ENCODE measurements at regions not wholly inside any gene's neighbourhood (a gene's known extent, or its start where the extent isn't known, plus 50 kb on each side); places are given as distances from the start of the nearest gene placed in this dataset.
"Not testable (repeated sequence)": the region's sequence is repeated elsewhere in the genome, so short reads cannot be mapped to it uniquely, and the experiment has no call there.

DNA sequence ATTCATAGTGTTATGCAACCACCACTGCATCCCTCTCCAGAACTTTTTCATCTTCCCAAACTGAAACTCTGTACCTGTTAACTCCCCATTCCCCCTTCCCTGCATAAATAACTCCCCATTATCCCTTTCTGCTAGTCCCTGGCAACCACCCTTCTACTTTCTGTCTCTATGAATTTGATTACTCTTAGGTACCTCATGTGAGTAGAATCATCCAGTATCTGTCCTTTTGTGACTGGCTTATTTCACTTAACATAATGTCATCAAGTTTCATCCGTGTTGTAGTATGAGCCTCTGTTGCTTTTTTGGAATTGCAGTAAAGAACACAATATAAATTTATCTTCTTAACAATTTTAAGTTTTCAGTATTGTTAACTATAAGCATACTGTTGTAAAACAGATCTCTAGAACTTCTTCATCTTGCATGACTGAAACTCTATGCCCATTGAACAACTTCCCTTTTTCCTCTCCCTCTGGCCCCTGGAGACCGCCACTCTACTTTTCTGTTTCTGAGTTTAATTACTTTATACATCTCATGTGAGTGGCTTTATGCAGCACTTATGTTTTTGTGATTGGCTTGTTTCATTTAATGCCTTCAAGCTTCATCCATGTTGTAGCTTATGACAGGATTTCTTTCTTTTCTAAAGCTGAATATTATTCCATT is 87.3 kb upstream of the ABCC4 start:
- no peak for DNase-seq (ENCODE audit: low read depth, low spot score)

DNA sequence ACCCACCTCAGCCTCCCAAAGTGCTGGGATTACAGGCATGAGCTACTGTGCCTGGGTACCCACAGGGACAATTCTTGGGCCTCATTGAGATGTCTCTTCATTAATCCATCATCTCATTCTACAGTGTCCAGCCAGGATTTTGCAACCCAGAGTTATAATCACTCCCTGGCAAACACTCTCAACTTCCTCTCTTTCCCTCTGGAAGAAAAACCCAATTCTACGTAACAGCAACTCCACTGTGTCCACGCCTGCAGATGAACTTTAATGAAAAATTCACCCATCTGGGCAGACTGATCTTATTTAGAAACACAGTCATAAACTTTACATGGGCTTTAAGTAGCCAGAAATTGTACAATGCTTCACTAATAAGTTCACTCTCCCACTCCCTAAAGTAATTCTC is 90.1 kb upstream of the ABCC4 start:
- DNase-seq (ENCODE audit: low read depth, low spot score): no peak

GRCh38 chr13:95391785-95392184 is 90.5 kb upstream of the ABCC4 start:
- no peak for DNase-seq (ENCODE audit: low read depth, low spot score)

GRCh38 chr13:95392597-95392996 is 91.3 kb upstream of the ABCC4 start:
- no peak for DNase-seq (ENCODE audit: low read depth, low spot score)

- no peak for DNase-seq (ENCODE audit: low read depth, low spot score)
These were observed 102.3 kb upstream of the ABCC4 start for GRCh38 chr13:95403349-95404140.

GRCh38 chr13:95404141-95404882 is 103.1 kb upstream of the ABCC4 start:
- DNase-seq (ENCODE audit: low read depth, low spot score): peak; percentile 47

DNA sequence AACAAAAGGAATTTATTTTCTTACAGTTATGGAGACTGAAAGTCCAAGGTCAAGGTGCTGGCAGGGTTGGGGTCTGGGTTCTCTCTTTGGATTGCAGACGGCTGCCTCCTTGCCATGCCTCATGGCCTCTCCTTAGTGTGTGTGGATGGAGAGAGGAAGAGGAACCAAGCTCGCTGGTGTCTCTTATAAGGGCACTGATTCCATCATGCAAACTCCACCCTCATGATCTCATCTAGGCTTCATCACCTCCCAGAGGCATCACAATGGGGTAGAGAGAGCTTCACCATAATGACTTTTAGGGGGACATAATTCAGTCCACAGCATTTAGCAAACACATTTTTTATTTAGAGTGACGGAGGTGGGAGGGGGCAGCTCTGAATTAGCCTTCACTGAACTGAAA is 104.9 kb upstream of the ABCC4 start:
- DNase-seq (ENCODE audit: low read depth, low spot score): no peak

- no peak for DNase-seq (ENCODE audit: low read depth, low spot score)
These were observed 110.3 kb upstream of the ABCC4 start for GRCh38 chr13:95411428-95412040.

DNA sequence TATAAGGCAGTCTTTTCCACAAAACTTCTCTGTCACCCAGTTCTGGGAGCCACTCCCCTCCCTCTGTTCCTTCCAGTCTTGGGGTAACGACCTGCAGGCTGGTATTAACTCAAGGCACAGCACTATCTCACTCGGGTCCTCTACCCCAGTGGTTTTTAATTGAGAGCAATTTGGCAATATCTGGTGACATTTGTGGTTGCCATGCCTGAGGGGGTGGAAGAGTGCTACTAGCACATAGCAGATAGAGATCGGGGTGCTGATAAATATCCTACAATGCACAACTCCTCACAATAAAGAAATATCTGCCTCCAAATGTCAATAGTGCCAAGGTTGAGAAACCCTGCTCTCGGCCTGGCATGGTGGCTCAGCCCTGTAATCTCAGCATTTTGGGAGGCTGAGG is 117.7 kb upstream of the ABCC4 start:
- DNase-seq (ENCODE audit: low read depth, low spot score): no peak

DNA sequence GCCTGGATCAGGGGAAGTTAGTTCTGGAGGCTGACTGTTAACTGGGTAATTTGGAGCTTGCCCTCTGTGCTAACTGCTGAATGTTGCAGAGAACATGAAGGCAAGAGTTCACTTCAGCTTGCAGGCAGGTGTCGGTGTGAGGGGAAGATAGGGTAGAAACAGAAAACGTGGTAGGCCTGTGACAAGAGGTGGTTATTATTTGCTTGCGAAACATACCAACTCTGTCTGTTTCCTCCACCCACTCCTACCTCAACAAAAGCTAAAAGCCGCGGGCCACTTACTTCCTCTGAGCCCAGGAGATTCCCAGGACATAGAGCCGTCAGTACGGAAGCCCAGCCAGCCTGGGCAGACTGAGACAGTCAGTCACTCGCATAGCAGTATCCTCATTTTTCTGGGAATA is 119.2 kb upstream of the ABCC4 start:
- DNase-seq (ENCODE audit: low read depth, low spot score): no peak

- no peak for DNase-seq (ENCODE audit: low read depth, low spot score)
These were observed 125.4 kb upstream of the ABCC4 start for GRCh38 chr13:95426631-95427030.

- not testable (repeated sequence) for DNase-seq (ENCODE audit: low read depth, low spot score)
These were observed 122.0 kb upstream of the CLDN10 start for GRCh38 chr13:95430525-95430924.

DNA sequence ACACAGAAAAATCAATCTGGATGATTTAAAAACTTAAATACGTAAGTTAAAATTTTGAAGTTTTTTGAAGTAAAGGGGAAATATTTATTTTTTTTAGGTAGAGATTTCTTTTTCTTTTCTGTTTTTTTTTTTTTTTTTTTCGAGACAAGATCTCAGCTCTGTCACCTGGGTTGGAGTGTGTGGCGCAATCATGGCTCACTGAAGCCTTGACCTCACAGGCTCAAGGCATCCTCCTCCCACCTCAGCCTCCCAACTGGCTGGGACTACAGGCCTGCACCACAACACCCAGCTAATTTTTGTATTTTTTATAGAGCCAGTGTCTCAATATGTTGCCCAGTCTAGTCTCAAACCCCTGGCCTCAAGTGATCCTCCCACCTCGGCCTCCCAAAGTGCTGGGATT is 120.4 kb upstream of the CLDN10 start:
- DNase-seq (ENCODE audit: low read depth, low spot score): no peak

DNA sequence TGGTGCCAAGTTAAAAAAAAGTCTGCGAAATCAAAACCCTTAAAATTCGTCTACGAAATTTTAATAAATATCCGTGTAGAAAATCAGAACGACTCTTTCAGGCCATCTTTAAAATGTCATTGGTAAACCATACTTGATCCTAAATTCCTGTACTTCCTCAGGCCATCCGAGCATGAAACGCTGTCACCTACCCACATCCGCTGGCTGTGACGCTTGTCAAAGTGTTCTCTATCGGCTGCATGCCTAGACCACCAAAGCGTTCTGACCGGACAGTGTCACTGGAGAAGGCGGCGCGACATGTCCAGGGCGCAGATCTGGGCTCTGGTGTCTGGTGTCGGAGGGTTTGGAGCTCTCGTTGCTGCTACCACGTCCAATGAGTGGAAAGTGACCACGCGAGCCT is 119.0 kb upstream of the CLDN10 start:
- no peak for DNase-seq (ENCODE audit: low read depth, low spot score)

DNA sequence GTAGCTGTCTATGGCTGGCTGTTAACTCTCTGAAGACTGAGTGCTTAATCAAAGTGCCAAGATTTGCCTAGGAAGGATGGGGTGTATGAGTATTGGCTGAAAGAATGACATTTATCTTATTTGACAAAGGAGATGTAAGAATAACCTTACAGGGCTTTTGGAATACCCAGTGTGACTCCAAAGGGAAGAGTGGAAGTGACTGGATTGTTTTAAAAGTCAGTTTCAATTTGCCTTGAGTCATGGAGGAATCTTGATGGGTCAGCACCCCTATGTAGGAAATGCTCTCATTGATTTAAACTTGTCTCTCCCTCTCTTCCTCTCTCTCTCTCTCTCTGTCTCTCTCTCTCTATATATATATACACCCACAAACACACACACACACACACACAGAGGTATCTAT is 118.4 kb upstream of the CLDN10 start:
- DNase-seq (ENCODE audit: low read depth, low spot score): no peak

DNA sequence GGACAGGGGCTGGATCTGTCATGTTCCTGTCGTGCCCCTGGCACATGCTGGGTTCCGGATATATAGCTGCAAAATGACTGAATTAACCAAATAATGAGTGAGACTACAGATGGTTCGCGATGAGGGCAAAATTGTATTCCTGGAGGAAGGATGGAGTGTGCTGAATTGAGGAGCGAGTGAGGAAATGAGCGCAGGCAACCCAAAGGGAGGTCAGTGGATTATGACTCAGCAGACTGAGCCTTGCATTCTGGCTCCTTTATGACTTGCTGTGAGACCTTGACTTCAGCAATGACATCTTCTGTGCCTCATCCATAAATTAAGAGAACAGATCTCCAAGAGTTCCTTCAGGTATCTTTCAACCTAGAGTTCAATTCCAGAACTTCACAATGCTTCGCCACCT is 115.0 kb upstream of the CLDN10 start:
- no peak for DNase-seq (ENCODE audit: low read depth, low spot score)

DNA sequence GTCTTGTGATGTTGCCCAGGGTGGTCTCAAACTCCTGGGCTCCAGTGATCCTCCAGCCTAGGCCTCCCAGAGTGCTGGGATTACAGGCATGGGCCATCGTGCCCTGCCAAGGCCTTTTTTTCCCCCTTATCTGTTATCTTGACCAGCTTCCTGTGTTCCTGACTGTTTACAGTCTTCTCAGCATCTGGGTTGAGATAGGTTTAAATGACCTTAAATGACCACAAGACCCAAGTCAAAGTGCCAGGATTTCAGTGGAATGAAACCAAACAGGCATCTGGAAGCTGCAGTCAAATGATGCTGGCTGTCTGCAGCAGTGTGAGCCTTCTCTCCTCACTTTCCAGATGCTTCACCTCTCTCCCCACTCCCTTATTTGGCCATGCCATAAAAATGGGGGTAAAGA is 114.2 kb upstream of the CLDN10 start:
- DNase-seq (ENCODE audit: low read depth, low spot score): no peak

DNA sequence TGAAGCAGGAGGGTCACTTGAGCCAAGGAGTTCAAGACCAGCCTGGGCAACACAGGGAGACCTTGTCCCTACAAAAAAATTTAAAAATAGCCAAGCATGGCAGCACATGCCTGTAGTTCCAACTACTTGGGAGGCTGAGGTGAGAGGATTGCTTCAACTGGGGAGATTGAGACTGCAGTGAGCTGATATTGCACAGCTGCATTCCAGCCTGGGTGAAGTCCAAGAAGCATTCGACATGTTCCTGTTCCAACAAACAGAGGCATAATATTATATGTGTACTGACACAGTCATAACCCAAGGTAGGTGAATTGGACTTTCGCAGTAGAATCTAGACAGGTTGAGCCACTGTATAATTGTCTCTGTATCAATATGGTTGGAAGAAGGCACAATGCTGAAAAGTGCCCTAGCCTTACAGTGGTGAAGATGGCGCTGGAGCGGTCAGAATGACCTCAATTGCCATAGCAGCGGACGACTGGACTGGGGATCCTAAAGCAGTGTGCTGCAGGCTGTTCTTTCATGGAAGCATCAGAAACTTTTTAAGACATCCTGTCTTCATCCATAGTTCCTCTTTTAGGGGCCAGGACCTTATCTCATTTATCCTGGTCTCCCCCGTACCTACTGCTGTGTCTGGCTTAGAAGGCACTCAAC is 112.0 kb upstream of the CLDN10 start:
- no peak for DNase-seq (ENCODE audit: low read depth, low spot score)

- no peak for DNase-seq (ENCODE audit: low read depth, low spot score)
These were observed 111.2 kb upstream of the CLDN10 start for GRCh38 chr13:95441326-95441725.

- no peak for DNase-seq (ENCODE audit: low read depth, low spot score)
These were observed 108.4 kb upstream of the CLDN10 start for GRCh38 chr13:95444006-95444730.

GRCh38 chr13:95445131-95445530 is 107.4 kb upstream of the CLDN10 start:
- no peak for DNase-seq (ENCODE audit: low read depth, low spot score)
